Cardiac muscle cell (in vitro differentiated cells and primary cell): ENCODE measurements at regions not wholly inside any gene's neighbourhood (a gene's known extent, or its start where the extent isn't known, plus 50 kb on each side); places are given as distances from the start of the nearest gene placed in this dataset.

ENCODE experiments used
- DNase-seq, 2 donors: peaks; one replicate each; pipeline versions ENCODE4 v3.0.0 to v3.0.0-alpha.2; 2010 to 2017; ENCODE audit warnings: low read depth in 1 of 2, low spot score in 1 of 2
- H3K27ac ChIP-seq: fragments of 200-600 bp; sonication (generic); 2 replicates; pipeline ENCODE4 v1.5.1; 2016
- H3K27me3 ChIP-seq: fragments of 200-600 bp; sonication (generic); 2 replicates; pipeline ENCODE4 v1.6.0; 2016; ENCODE audit warnings: control low read depth
- H3K36me3 ChIP-seq: fragments of 200-600 bp; sonication (generic); 2 replicates; pipeline ENCODE4 v1.5.1; 2016; ENCODE audit warnings: control low read depth
- H3K4me1 ChIP-seq: fragments of 200-600 bp; sonication (generic); 2 replicates; pipeline ENCODE4 v1.8.1; 2017; ENCODE audit warnings: low read depth, mild to moderate bottlenecking, mixed run types
- H3K4me3 ChIP-seq: fragments of 200-600 bp; sonication (generic); 2 replicates; pipeline ENCODE4 v1.5.1; 2016; ENCODE audit warnings: mild to moderate bottlenecking
- H3K9me3 ChIP-seq: fragments of 200-600 bp; sonication (generic); 2 replicates; pipeline ENCODE4 v1.5.1; 2017; ENCODE audit warnings: low read depth, mild to moderate bottlenecking, control low read depth
- CTCF ChIP-seq: IDR thresholded peaks from 2 replicates; pipeline ENCODE4 v1.5.1; 2012; ENCODE audit warnings: low read depth, mild to moderate bottlenecking, low read length

DNA sequence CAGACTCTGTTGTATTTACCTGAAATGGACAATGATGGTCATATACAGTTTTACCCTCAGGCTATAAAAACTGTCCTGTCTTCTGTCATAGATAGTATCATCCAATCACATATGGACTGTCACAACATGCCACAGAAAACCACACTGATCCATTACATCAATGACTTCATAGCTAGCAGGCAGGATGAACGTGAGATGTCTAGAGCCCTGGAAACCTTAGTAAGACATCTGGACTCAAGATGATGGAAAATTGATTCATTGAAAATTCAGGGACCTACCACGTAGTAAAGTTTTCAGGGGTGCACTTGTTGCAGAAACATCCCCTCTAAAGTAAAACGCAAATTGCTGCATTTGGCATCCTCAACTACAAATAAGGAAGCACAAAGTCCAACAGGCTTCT is 284.4 kb upstream of the RGMB start:
- no peaks in the 10 kb centered on the region for H3K36me3 ChIP-seq
- no peaks in the 10 kb centered on the region for H3K9me3 ChIP-seq
- no peaks in the 10 kb centered on the region for H3K27me3 ChIP-seq
- H3K4me1 ChIP-seq: no peaks in the 10 kb centered on the region
- H3K27ac ChIP-seq: no peak overlapping the region
- no peak for DNase-seq
- TF ChIP-seq CTCF: no peak
- H3K4me3 ChIP-seq: no peak overlapping the region

- H3K36me3 ChIP-seq: no peaks in the 10 kb centered on the region
- H3K27me3 ChIP-seq: no peaks in the 10 kb centered on the region
- DNase-seq: no peak
- no peak overlapping the region for H3K27ac ChIP-seq
- H3K4me1 ChIP-seq: no peaks in the 10 kb centered on the region
- TF ChIP-seq CTCF: no peak
- no peak overlapping the region for H3K4me3 ChIP-seq
- H3K9me3 ChIP-seq: no peaks in the 10 kb centered on the region
These were observed 283.1 kb upstream of the RGMB start for GRCh38 chr5:98490348-98490747.

GRCh38 chr5:98492258-98492657 is 281.2 kb upstream of the RGMB start:
- Histone ChIP-seq H3K9me3 (no peaks in the 10 kb centered on the region), H3K36me3 (no peaks in the 10 kb centered on the region), H3K27me3 (no peaks in the 10 kb centered on the region), H3K27ac (no peak overlapping the region), H3K4me3 (no peak overlapping the region), H3K4me1 (no peaks in the 10 kb centered on the region)
- DNase-seq: no peak
- TF ChIP-seq CTCF: no peak

DNA sequence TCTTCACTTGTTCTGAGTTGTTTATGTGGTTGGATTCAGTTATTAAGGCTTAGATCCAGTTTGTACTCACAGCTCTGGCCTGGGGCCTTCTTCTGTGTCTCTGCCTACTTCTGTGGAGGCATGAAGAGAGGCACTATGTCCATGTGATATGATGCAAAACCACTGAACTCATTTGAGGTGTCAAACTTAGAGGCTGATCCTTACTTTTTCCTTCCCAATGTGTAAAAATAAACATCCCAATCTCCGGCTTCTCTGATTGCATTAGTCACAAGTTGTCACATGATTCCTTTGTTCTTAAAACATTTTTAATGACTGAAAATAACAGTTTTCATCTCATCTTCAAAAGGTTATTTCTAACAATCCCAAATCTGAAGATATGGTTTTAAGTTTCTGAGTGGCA is 276.0 kb upstream of the RGMB start:
- Histone ChIP-seq H3K27me3 (no peaks in the 10 kb centered on the region), H3K27ac (no peak overlapping the region), H3K36me3 (no peaks in the 10 kb centered on the region), H3K4me3 (no peak overlapping the region), H3K9me3 (no peaks in the 10 kb centered on the region), H3K4me1 (no peaks in the 10 kb centered on the region)
- DNase-seq: peak in 1 of 2 donors; percentile 14
- no peak for TF ChIP-seq CTCF

GRCh38 chr5:98498028-98498427 is 275.4 kb upstream of the RGMB start:
- no peaks in the 10 kb centered on the region for H3K27me3 ChIP-seq
- no peak for TF ChIP-seq CTCF
- DNase-seq: no peak

GRCh38 chr5:98499892-98500291 is 273.6 kb upstream of the RGMB start:
- TF ChIP-seq CTCF: no peak
- H3K9me3 ChIP-seq: no peaks in the 10 kb centered on the region
- H3K27ac ChIP-seq: no peak overlapping the region
- no peaks in the 10 kb centered on the region for H3K4me1 ChIP-seq
- DNase-seq: no peak
- no peaks in the 10 kb centered on the region for H3K27me3 ChIP-seq
- H3K36me3 ChIP-seq: no peaks in the 10 kb centered on the region
- no peak overlapping the region for H3K4me3 ChIP-seq

More at GRCh38 chr5:98498028-98498427, 275.4 kb upstream of the RGMB start:
- Histone ChIP-seq H3K36me3 (no peaks in the 10 kb centered on the region), H3K4me3 (no peak overlapping the region), H3K9me3 (no peaks in the 10 kb centered on the region), H3K27ac (no peak overlapping the region), H3K4me1 (no peaks in the 10 kb centered on the region)
